NCI-H146 treated with DMSO at 0.1 percent for 48 hours (cell line): ENCODE measurements at regions not wholly inside any gene's neighbourhood (a gene's known extent, or its start where the extent isn't known, plus 50 kb on each side); places are given as distances from the start of the nearest gene placed in this dataset.

Source experiments
- DNase-seq: peaks from one replicate; lab custom pipeline; 2025; ENCODE audit not compliant: unreplicated experiment; lab: John Stamatoyannopoulos, UW

- no peak for DNase-seq
Observed at GRCh38 chr15:47339800-47340570, 377.3 kb upstream of the SEMA6D start.

- no peak for DNase-seq
Observed at GRCh38 chr15:47340571-47340920, 376.8 kb upstream of the SEMA6D start.

GRCh38 chr15:47349179-47349578, 368.1 kb upstream of the SEMA6D start:
- DNase-seq: no peak

- no peak for DNase-seq
Observed at GRCh38 chr15:47351501-47351900, 365.8 kb upstream of the SEMA6D start.

DNA sequence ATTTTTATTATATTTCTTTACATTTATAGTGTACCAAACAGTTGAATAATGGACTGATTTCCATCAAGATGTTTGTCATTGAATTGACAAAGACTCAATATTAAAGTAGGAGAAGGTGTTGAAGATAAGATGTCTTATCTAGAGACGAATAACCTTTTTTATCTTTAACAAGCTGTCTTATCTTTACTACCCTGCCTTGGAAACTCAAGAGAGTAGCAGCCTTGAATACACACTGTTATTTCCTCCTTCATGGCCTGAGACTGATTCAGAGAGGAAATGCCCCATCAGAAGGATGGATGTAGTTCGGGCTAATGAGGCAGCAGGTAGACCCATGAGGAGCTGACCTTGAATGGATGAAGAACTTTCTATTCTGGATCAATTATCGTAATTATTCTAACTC, 365.1 kb upstream of the SEMA6D start:
- DNase-seq: no peak

DNA sequence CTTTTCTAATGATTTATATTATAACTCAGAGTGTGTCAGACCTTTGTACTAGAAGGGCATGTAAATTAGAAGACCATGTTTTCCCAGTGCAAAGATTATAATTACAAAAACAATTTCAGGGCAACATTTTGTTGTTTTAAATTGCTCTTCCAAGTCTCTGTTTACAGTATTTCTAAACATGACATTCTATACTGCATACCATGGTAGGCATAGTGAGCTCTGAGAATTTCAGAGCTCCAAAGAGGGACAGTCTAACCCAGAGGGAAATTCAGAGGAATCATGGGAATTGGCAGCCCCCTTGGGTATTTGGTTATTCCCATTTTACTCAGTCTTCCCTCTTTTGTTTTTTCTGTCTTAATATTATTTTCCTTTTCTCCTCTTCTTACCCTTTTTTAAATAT, 361.5 kb upstream of the SEMA6D start:
- DNase-seq: no peak

DNA sequence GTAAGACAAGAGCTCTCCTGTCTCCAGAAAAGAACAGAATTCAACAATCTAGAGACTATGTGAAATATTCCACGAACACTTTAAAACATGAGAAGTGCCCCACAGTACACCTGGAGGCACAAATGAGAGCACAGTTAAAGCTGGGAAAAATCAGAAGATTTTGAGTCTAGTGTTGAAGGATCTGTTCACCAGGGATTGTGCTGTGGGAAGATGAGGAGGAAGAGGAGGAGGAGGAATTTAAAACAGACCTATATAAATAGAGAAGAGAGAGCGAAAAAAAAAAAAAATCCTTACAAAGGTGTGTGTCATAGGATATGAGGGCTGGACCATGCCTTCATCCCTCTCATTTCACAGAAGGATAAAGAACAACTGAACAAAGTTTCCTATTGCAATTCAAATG, 361.0 kb upstream of the SEMA6D start:
- no peak for DNase-seq

DNA sequence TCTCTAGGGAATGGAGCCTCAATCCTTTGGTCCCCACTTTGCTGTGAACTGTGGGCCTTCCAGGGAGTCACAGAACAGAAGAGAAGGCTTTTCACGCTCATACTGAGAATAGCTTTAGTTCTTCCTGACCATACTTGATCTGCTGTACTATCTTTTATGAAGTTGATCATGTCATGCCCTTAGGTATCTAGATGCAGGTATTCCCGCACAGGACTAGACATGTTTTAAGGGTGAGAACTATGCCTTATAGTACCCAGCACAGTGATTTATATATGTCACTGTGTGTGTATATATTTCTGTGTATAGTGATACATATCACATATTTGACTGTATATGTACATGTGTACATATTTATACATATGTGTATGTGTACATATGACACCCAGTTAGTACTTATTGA, 358.4 kb upstream of the SEMA6D start:
- DNase-seq: no peak

DNA sequence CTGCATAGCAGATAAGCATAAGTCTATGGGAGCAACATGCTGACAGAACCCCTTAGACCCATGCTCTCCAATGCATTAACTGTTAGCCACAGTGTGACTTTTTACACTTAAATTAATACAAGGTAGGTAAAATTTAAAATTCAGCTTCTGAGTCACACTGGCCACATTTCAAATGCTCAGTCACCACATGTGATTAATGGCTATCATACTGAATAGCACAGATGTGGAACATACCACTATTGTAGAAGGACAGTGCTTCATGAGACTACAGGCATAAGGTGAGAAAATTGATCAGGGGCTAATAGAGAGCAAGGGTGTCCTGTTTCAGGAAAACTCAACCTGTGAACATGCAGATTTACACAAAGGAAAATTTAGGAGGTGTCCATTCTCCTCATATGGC, 357.0 kb upstream of the SEMA6D start:
- no peak for DNase-seq

- no peak for DNase-seq
Observed at GRCh38 chr15:47362118-47362905, 355.0 kb upstream of the SEMA6D start.

- no peak for DNase-seq
Observed at GRCh38 chr15:47363653-47364052, 353.7 kb upstream of the SEMA6D start.

DNA sequence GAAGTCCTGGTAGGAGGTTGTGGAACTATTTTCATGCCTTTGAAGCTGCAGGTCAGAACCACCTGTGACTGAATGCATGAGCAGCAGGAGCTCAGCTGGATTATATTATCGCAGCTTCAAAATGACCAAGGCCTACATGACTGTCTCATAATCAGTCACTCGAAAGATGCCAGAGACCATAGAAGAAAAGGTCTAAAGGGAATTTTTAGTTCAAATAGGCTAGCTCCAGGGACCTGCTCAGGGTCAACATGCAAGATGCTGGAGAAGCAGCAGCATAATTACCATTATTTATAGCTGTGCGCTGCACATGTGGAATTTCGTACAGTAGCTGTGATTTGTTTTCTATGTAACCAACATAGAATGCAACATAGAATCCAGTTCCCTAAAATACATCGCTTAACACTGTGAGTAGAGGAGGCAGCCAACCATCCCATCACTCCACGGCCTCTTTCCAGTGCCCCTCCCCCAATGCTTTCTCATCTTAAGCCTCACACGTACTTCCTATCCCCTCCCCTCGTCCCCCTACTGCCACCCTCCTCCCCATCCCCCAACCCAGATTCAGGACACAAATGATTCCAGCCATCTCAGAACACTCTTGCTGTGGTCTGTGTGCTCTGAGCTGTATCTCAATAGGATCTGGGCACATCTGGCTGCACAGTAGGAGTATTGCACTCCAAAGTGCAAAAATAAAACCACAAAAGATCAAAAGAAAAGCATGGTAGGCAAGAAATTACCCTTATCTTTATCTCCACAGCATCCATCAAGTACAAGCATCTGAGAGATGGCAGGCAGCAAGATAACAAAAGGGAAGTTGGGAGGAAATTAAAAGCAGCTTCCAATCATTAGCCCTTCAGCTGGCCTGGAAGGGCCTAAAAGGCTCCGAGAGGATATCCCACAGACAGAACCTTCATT, 352.8 kb upstream of the SEMA6D start:
- no peak for DNase-seq

GRCh38 chr15:47366884-47367283, 350.4 kb upstream of the SEMA6D start:
- DNase-seq: no peak

DNA sequence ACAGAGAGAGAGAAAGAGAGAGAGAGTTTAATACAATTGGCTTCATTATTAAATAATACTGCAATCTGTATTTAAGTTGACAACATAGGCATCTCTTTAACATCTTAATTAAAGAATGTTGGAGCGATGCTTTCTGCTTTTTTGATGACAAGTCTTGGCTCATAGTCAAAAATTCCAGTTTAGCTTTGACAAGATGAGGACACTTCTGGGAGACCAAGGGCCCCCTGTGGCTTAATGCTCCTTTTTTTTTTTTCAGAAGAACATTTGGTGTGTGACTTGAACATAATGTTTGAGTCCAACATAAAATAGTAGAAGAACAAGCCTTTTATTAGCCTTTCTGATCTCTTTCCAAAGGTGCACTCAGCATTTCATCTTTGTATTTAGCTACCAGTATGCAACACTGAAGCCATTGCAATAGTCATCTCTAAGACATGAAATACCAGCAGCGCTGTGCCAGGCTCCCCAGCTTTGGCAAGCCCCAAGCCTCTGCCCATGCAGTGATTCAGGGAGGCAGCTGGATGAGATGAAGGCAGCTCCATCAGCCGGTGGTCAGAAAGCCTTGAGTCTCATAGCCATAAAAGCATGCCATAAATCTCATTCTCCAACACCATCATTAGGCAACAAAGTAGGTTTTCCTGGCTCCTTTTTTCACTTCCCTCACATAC, 349.4 kb upstream of the SEMA6D start:
- DNase-seq: no peak

DNA sequence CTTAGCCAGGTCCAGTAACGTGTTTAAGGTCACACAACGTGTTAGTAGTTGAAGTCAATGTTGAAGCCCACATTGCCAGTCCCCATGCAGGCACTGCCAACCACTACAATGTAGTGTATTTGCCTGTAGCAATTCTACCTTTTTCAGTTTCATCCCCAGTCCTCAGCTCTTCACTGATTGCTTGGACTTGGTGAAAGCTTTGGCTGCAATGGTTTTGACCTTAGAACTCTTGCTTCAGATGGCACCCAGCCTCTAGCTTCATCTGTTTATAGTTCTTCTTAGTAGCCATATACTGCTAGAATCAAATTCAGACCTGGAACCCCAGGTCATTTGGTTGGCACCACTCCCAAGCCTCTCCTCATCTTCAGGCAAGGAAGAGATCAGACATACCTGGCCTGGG, 345.4 kb upstream of the SEMA6D start:
- no peak for DNase-seq

- no peak for DNase-seq
Observed at GRCh38 chr15:47374222-47374621, 343.1 kb upstream of the SEMA6D start.

- DNase-seq: no peak
Observed at GRCh38 chr15:47376190-47376589, 341.1 kb upstream of the SEMA6D start.

DNA sequence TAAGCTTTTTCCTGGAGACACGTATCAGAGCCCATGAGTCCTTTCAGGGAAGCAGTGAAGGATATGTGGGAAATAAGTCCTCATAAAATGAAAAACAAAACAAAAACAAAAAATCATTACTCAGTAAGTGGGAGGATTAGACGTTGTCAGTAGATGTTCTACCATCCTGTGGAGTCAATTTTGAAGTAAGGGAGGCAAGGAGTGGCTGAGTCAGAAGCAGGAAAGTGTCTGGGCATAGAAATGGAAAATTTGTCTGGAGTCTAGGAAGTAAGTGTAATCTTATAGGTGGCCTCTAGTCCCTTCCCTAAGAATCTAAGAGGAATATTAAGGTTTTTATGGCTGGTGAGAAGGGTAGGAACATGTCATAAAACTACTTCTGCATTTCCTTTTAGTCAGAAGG, 339.8 kb upstream of the SEMA6D start:
- no peak for DNase-seq

DNA sequence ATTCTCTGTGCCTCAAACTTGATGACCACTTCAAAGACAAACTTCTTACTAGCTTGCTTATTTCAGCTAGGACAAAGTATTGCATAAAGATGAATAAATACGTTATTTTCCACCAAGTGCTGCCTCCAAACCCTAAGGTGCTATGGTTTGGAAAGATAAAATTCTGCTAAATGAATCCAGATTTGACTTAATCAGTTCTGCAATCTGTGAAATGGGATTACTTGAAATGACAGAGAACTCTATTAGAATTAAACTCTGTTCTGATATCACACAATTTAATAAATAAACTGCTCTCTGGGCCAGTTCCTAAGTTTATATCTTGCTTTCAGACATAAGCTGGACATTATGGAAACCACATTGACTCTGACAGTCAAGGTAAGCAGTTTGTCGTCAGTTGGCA, 338.8 kb upstream of the SEMA6D start:
- no peak for DNase-seq

- no peak for DNase-seq
Observed at GRCh38 chr15:47383102-47383501, 334.2 kb upstream of the SEMA6D start.

DNA sequence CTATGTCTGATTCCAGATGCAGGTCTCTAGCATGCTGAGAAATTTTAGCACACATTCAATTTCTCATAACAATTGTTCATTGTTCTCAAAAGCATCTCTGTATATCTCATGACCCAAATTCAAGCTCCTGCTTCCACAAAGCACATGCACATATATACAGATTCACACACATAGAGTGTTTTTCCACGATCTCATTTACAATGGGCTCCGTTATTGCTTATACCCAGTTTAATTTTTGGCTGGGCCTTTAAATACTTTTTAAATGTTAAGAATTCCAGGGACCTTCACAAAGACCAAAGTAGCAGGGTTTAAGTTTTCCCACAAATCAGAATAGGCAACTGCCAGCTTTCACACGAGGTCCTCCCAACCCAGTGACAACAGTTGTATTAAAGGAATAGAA, 333.5 kb upstream of the SEMA6D start:
- DNase-seq: no peak
